GM18951 (cell line): ENCODE measurements at regions not wholly inside any gene's neighbourhood (a gene's known extent, or its start where the extent isn't known, plus 50 kb on each side); places are given as distances from the start of the nearest gene placed in this dataset.

Experiments
- POLR2A ChIP-seq: IDR thresholded peaks from 4 replicates; pipeline ENCODE4 v1.6.1; 2011; ENCODE audit warnings: mild to moderate bottlenecking; ENCODE audit not compliant: insufficient read length, insufficient read depth; ENCODE audit errors: extremely low read depth
- in situ Hi-C: fragments of 300-500 bp; cut with MboI; formaldehyde crosslinking; loops from one replicate; pipeline ENCODE4 v1.12.0; 2022; ENCODE audit warnings: low sequenced_read_pairs, mixed read lengths, inconsistent platforms; ENCODE audit not compliant: unreplicated experiment

DNA sequence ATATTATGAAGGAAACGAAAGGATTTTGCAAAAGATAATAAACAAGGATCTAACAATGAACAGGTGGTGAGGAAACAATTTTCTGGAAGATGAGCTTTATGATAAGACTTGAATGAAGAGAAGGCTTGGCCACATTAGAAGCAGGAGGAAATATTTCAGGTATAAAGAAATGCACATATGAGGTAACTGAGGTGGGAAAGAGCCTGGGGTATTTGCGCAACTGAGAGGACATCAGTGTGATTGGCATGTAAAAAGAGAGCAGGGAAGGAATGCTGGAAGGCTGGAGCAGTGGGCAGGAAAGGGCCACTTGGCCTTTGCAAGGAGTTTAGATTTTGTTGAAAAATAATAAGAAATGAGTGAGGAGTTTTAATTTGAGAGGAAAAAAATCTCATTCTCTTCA lies 414.4 kb upstream of the TMCO5A start:
- in situ Hi-C loops, result no loop called here

GRCh38 chr15:37520882-37521281 lies 413.6 kb upstream of the TMCO5A start:
- in situ Hi-C loops, result no loop called here
- TF ChIP-seq POLR2A, result no peak

More for the DNA sequence above, 414.4 kb upstream of the TMCO5A start:
- TF ChIP-seq POLR2A, result no peak

GRCh38 chr15:37524601-37525000 lies 409.8 kb upstream of the TMCO5A start:
- no peak for TF ChIP-seq POLR2A
- in situ Hi-C loops, result no loop called here

- in situ Hi-C loops, result no loop called here
- TF ChIP-seq POLR2A, result no peak
These were observed 406.0 kb upstream of the TMCO5A start for GRCh38 chr15:37528432-37528831.

GRCh38 chr15:37536967-37537605 lies 397.4 kb upstream of the TMCO5A start:
- in situ Hi-C loops, result no loop called here
- no peak for TF ChIP-seq POLR2A

DNA sequence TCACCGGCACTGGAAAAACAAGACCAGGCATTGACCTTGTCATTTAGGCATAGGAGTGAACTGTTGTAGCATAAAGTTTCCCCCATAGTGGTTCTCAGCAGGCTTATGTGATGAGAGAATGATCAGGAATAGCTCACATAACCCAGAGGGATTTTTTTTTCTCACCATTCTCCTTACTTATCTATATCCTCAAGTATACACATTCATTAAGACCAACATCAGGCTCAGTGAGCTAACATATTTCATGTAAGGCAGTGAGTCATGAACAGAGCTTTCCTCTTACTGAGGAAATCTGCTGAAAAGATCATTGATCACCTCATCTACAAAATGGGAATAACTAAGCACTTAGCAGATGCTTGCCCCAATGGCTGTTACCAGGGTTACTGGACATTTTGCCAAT lies 396.6 kb upstream of the TMCO5A start:
- in situ Hi-C loops, result no loop called here
- no peak for TF ChIP-seq POLR2A

GRCh38 chr15:37548116-37548515 lies 386.3 kb upstream of the TMCO5A start:
- in situ Hi-C loops, result no loop called here
- TF ChIP-seq POLR2A, result no peak

- TF ChIP-seq POLR2A, result no peak
- in situ Hi-C loops, result no loop called here
These were observed 383.9 kb upstream of the TMCO5A start for GRCh38 chr15:37550360-37551024.

DNA sequence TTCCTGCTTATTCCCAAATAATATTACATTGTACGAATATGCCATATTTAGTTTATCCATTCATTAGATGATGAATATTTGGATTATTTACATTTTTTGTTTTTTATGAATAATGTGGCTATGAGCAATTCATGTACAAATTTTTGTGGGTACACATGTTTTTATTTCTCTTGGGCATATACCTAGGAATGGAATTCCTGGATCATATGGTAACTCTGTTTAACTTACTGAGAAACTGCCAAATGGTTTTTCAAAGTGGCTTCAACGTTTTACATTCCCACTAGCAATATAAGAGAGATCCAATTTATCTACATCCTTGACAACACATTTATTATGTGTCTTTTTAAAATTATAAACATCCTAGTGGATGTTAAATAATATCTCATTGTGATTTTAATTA lies 362.0 kb upstream of the TMCO5A start:
- TF ChIP-seq POLR2A, result no peak
- in situ Hi-C loops, result no loop called here

GRCh38 chr15:37574985-37575384 lies 359.5 kb upstream of the TMCO5A start:
- TF ChIP-seq POLR2A, result no peak
- in situ Hi-C loops, result no loop called here

- no peak for TF ChIP-seq POLR2A
These were observed 357.5 kb upstream of the TMCO5A start for GRCh38 chr15:37576952-37577351.

GRCh38 chr15:37581866-37582532 lies 352.4 kb upstream of the TMCO5A start:
- in situ Hi-C loops, result no loop called here
- no peak for TF ChIP-seq POLR2A

More at GRCh38 chr15:37576952-37577351, 357.5 kb upstream of the TMCO5A start:
- in situ Hi-C loops, result no loop called here

- in situ Hi-C loops, result no loop called here
These were observed 351.6 kb upstream of the TMCO5A start for GRCh38 chr15:37582852-37583251.

More at GRCh38 chr15:37582852-37583251, 351.6 kb upstream of the TMCO5A start:
- no peak for TF ChIP-seq POLR2A
